ENCODE measurements at regions not wholly inside any gene's neighbourhood (a gene's known extent, or its start where the extent isn't known, plus 50 kb on each side); places are given as distances from the start of the nearest gene placed in this dataset.

DNA sequence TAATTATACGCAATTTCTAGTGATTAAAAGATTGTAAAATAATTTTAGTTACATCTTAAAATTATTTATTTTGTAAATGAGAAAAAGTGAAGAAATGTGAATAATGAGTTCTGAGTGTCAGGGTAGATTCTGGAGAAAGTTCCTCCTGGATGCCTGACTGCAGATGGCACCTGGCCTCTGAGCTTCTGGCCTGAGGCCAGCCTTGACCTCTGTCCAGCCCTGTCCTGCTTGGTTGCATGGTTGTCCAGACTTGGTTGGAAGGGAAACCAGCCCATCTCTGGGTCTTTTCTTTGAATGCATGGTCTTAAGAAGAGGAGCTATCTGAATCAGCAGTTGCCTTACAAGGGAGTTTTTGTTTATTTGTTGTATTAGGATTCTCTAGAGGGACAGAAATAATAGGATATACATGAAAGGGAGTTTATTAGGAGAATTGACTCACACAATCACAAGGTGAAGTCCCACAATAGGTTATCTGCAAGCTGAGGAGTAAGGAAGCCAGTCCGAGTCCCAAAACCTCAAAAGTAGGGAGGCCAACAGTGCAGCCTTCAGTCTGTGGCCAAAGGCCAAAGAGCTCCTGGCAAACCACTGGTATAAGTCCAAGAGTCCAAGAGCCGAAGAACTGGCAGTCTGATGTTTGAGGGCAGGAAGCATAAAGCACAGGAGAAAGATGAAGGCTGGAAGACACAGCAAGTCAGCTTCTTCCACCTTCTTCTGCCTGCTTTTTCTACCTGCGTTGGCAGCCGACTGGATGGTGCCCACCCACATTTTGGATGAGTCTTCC, 385.8 kb downstream of the ZNF536 start:
- Histone ChIP-seq H3K27ac (ENCODE audit: low read length) (no peak overlapping the region), H3K9me2 (ENCODE audit: insufficient read depth, low read length) (no peaks in the 10 kb centered on the region), H3F3A (ENCODE audit: insufficient read depth, low read length, poor library complexity, severe bottlenecking) (no peaks in the 10 kb centered on the region), H3K4me3 (ENCODE audit: low read length) (no peak overlapping the region), H4K20me1 (ENCODE audit: insufficient read depth) (no peaks in the 10 kb centered on the region), H3K36me3 (ENCODE audit: insufficient read depth, low read length) (no peaks in the 10 kb centered on the region), H3K27me3 (ENCODE audit: insufficient read depth, low read depth, low read length) (no peaks in the 10 kb centered on the region), H3K9me3 (ENCODE audit: low read length) (no peaks in the 10 kb centered on the region), H3K9ac (ENCODE audit: low read length) (no peak overlapping the region), H3K79me2 (replicated peaks; ENCODE audit: insufficient read depth, low read length) (no peaks in the 10 kb centered on the region), H2AFZ (ENCODE audit: low read depth, low read length) (no peak overlapping the region), H3K4me2 (ENCODE audit: low read length) (no peak overlapping the region)
- TF ChIP-seq RAD21 (conservative IDR thresholded peaks at IDR 0.05), result no peak
- TF ChIP-seq EZH2 (IDR thresholded peaks at IDR 0.05; ENCODE audit: borderline replicate concordance, insufficient read depth, low read length, poor library complexity, severe bottlenecking), result no peak
- TF ChIP-seq TAF1 (IDR thresholded peaks at IDR 0.05; ENCODE audit: low read depth), result no peak
- no peak for TF ChIP-seq SMC3 (conservative IDR thresholded peaks at IDR 0.05; ENCODE audit: poor library complexity)
- no peak for TF ChIP-seq EP300 (conservative IDR thresholded peaks at IDR 0.05; ENCODE audit: poor library complexity, severe bottlenecking)
- TF ChIP-seq, protein P1, sequence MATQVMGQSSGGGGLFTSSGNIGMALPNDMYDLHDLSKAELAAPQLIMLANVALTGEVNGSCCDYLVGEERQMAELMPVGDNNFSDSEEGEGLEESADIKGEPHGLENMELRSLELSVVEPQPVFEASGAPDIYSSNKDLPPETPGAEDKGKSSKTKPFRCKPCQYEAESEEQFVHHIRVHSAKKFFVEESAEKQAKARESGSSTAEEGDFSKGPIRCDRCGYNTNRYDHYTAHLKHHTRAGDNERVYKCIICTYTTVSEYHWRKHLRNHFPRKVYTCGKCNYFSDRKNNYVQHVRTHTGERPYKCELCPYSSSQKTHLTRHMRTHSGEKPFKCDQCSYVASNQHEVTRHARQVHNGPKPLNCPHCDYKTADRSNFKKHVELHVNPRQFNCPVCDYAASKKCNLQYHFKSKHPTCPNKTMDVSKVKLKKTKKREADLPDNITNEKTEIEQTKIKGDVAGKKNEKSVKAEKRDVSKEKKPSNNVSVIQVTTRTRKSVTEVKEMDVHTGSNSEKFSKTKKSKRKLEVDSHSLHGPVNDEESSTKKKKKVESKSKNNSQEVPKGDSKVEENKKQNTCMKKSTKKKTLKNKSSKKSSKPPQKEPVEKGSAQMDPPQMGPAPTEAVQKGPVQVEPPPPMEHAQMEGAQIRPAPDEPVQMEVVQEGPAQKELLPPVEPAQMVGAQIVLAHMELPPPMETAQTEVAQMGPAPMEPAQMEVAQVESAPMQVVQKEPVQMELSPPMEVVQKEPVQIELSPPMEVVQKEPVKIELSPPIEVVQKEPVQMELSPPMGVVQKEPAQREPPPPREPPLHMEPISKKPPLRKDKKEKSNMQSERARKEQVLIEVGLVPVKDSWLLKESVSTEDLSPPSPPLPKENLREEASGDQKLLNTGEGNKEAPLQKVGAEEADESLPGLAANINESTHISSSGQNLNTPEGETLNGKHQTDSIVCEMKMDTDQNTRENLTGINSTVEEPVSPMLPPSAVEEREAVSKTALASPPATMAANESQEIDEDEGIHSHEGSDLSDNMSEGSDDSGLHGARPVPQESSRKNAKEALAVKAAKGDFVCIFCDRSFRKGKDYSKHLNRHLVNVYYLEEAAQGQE (IDR thresholded peaks at IDR 0.05; ENCODE audit: borderline replicate concordance), result no peak
- TF ChIP-seq POLR2AphosphoS5 (IDR thresholded peaks at IDR 0.05), result no peak
- no peak for TF ChIP-seq CTCF (IDR thresholded peaks at IDR 0.05; ENCODE audit: poor library complexity, severe bottlenecking)
- no peak for TF ChIP-seq MXI1 (conservative IDR thresholded peaks at IDR 0.05; ENCODE audit: poor library complexity, severe bottlenecking)

DNA sequence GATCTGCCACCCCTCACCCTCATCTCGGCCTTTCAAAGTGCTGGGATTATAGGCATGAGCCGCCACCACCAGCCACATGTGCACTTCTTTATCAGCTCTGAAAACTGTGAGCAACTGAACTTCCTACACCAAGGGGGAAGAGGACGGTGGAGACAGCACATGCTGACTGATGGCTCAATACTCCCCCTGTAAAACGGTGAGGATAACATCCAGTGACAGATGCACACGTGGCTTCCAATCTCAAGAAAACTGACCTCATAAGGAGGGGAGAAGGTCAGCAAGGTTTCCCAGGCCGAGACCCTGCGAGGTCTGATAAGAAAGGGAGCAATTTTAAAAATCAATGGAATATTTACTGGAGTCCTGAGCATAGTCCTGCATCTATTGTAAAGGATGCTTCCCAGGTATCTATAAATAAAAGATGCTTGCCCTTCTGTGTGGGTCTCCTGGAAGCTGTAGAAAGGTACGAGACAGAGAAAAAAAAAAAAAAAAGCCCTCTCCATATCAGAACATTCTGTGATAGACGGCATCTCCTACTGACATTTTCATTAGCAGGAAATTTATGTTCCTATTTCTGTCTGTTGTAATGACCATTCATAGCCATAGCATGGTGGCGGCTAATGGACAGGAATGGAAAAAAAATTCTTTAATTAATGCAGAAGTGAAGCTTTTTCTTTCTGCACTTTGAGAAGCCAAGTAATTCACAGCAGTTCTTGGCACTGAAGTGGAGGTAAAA, 385.1 kb downstream of the ZNF536 start:
- Histone ChIP-seq H3K27ac (ENCODE audit: low read length) (no peak overlapping the region), H3K4me2 (ENCODE audit: low read length) (no peak overlapping the region), H3K27me3 (ENCODE audit: insufficient read depth, low read depth, low read length) (no peaks in the 10 kb centered on the region), H3K9me2 (ENCODE audit: insufficient read depth, low read length) (no peaks in the 10 kb centered on the region), H3F3A (ENCODE audit: insufficient read depth, low read length, poor library complexity, severe bottlenecking) (no peaks in the 10 kb centered on the region), H3K9me3 (ENCODE audit: low read length) (no peaks in the 10 kb centered on the region), H4K20me1 (ENCODE audit: insufficient read depth) (no peaks in the 10 kb centered on the region), H3K79me2 (replicated peaks; ENCODE audit: insufficient read depth, low read length) (no peaks in the 10 kb centered on the region), H3K9ac (ENCODE audit: low read length) (no peak overlapping the region), H3K36me3 (ENCODE audit: insufficient read depth, low read length) (no peaks in the 10 kb centered on the region), H2AFZ (ENCODE audit: low read depth, low read length) (no peak overlapping the region), H3K4me3 (ENCODE audit: low read length) (no peak overlapping the region)
- TF ChIP-seq, protein P1 (IDR thresholded peaks at IDR 0.05; ENCODE audit: borderline replicate concordance), result no peak
- TF ChIP-seq CTCF (IDR thresholded peaks at IDR 0.05; ENCODE audit: poor library complexity, severe bottlenecking) (no peak), EP300 (conservative IDR thresholded peaks at IDR 0.05; ENCODE audit: poor library complexity, severe bottlenecking) (no peak), EZH2 (IDR thresholded peaks at IDR 0.05; ENCODE audit: borderline replicate concordance, insufficient read depth, low read length, poor library complexity, severe bottlenecking) (no peak), POLR2AphosphoS5 (IDR thresholded peaks at IDR 0.05) (no peak), TAF1 (IDR thresholded peaks at IDR 0.05; ENCODE audit: low read depth) (no peak), RAD21 (conservative IDR thresholded peaks at IDR 0.05) (no peak), SMC3 (conservative IDR thresholded peaks at IDR 0.05; ENCODE audit: poor library complexity) (no peak), MXI1 (conservative IDR thresholded peaks at IDR 0.05; ENCODE audit: poor library complexity, severe bottlenecking) (no peak)

Measured in neural cell (in vitro differentiated cells).